HG02610 (cell line): ENCODE measurements at regions not wholly inside any gene's neighbourhood (a gene's known extent, or its start where the extent isn't known, plus 50 kb on each side); places are given as distances from the start of the nearest gene placed in this dataset.

Source experiments
- ATAC-seq: cut with Tn5 transposase; IDR thresholded peaks from one replicate; pipeline ENCODE4 v1.9.1; 2021; ENCODE audit warnings: mild to moderate bottlenecking, moderate library complexity; ENCODE audit not compliant: unreplicated experiment

DNA sequence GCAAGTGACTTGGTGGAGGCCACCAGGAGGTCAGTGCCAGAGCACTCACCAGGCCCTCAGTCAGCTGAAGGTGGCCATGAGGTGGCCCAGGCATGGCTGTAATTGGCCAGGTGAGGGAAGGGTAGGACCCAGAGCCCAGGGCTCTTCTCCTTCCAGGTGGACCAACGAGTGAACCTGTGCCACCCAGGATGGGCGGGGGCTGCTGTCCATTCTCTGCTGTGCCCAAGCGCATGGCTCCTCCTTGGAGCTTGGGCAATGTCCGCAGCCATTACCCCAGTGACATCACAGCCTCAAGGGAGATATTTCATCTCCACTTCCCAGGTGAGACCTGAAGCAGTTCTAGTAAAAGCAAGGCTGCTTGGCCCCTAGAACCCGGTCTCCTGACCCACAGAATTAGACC, 303.0 kb upstream of the FOXF1 start:
- ATAC-seq, result no peak

DNA sequence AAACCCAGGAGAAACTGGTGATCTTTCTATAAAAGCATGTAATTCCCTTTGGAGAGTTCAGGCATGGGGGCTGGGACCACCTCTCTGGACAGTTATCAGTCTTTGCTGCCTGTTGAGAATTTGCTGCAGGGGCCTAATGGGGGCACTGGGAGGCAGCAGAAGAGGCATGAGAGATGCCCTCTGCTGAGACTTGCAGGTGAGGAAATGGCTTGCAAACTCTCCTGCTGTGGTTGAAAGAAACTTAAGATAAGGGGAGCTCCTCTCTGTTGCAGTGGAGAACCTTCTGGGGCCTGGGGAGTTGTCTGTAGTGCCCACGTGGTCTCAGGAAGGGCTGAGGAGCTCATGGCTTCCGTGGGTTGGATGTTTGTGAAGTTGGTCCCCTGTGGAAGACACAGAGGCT, 301.1 kb upstream of the FOXF1 start:
- ATAC-seq, result no peak

DNA sequence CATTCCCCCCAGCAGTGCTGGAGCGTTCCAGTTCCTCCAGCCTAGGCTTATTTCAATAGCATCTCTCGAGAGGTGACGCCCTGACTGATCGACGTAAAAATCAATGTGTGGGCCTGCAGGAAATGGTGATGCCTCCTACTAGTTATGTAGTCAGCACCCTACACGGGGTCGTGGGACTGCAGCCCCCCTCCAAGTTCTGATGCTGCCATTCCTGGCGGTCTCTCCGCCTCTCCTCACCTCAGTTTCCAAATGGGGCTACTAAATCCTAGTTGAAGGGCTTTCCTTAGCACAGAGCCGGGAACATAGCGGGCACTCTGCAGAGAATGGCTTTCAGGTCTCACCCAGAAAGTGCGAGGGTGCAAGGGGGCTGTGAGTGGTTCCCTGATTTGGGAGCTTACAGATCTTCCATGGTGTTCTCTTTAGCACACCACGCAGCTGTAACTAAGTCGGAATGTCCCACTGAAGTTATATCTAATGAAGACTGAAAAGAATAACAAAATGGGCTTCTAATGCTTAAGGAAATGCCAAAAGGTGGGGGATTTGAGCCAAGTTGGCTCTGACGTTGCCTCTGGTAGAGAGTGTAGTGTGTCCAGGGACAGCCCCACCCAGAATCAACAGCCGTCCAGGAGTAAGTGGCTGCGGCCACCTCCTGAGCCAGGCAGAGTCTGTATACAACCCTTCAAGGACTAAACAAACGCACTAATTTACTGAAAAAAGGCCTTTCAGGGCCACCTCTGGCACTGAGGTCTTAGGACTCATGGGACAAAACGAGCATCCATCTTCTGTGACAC, 299.7 kb upstream of the FOXF1 start:
- ATAC-seq, result no peak

DNA sequence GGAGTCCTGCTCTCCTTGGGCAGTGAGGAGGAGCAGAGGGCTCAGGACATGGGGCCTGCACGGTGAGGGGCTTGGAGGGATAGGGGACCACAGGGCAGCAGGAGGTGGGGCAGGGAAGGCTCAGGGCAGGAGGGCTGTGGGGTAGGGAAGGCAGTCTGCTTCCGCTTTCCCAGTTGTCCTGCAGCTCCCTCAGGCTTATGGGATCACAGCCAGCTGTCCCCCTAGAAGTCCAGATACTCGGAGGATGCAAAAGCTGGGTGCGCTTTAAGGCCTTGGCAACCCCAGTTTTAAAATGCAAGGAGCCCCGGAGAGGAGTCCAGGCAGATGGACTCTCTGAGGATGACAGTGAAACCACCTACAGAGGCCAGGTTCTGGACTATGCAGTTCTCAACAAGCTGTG, 299.1 kb upstream of the FOXF1 start:
- no peak for ATAC-seq

DNA sequence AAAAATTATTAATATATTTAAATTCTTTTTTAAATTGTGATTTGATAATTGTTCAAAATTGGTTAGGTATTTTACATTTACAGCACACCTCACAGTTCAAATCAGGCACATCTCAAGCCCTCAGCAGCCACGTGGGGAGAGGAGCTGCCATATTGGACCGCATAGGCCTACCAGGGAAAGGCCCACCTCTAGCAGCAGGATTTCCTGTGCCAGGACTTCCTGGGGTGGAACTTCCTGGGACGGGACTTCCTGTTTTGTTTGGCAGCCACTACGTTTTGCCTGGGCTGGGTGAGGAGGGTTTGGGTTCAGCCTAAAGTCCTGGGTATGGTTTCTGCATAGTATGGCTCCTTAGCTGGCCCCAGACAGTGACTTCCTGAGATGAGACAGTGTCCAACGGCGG, 298.5 kb upstream of the FOXF1 start:
- no peak for ATAC-seq

DNA sequence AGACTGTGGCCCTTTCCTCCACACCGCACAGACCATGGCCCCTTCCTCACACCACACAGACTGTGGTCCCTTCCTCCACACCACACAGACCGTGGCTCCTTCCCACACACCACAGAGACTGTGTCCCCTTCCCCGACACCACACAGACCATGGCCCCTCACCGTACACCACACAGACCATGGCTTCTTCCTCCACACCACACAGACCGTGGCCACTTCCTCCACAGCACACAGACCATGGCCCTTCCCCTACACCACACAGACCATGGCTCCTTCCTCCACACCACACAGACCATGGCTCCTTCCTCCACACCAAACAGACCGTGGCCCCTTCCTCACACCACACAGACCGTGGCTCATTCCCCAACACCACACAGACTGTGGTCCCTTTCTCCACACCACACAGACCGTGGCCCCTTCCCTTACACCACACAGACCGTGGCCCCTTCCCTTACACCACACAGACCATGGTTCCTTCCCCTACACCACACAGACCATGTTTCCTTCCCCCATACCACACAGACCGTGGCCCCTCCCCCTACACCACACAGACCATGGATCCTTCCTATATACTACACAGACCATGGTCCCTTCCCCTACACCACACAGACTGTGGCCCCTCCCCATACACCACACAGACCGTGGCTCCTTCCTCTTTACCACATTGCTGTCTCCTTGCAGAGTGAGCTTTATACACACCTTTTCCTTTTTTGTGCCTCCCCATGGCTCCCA, 297.5 kb upstream of the FOXF1 start:
- no peak for ATAC-seq

- ATAC-seq, result no peak
These were observed 296.7 kb upstream of the FOXF1 start for GRCh38 chr16:86213437-86214205.

DNA sequence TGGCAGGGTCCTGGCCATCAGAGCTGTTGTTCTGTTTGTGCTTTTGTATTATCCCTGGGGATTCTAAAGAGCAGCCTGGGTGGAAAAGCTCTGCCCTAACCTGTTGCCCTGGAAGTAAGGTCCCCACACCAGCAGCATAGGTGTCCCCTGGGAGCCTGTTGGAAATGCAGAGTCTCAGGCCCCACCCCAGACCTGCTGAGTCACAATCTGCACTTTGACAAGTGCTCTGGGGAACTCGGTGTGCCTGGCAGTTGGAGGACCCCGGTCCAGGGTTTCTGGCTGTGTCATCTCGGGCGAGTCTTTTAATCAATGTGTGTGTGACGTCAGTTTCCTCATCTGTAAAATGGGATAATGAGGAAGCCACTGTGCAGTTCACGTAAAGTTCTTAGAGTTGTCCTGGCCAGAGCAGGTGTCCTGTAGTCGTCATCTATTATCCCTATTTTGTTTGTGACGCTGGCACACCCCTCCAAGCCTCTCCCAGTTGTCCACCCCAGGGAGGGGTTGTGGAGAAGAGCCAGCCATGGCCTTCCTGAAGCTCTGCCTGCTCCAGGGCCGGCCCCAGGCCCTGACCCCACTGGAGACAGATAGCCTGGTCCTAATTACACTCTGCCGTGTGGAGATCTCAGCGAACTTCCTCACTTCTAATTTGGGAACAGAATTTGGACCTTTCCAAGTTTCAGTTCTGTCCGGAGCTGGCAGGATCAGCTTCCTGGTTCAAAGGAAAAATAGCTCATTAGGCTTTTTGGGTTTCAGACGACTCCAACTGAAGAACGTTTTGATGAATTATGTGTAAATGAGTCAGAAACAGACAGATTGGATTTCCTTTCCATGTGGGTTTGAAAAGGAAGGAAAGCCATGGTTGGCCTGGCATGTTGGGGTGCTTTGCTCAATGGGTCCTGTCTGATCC, 295.7 kb upstream of the FOXF1 start:
- ATAC-seq, result no peak

DNA sequence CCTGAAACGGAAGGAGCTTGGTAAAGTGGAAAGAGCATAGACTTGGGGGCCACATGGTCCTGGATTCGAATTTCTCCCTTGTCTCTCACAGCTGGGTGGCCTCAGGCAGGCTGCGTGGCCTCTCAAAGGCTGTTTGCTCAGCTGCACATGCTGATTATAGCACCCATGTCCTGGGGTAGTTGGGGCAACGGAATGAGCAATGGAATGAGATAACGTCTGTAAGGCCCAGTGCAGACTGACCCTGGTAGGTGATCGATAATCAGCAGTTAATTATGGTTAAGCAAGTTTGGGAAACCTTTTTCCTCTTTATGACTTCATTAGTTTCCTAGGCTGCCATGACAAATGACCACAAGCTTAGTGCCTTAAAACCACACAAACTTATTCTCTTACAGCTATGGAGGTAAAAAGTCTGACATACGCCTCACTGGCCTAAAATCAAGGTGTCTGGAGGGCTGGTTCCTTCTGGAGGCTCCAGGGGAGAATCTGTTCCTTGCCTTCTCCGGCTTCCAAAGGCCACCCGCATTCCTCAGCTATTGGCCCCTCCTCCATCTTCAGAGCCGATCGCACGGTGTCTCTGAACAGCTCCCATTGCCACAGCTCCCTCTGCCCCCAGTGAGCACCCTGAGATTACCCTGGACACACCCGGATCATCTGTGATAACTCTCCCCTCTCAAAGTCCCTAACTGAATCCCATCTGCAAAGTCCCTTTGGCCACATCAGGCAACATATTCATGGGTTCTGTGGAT, 294.9 kb upstream of the FOXF1 start:
- ATAC-seq, result no peak

DNA sequence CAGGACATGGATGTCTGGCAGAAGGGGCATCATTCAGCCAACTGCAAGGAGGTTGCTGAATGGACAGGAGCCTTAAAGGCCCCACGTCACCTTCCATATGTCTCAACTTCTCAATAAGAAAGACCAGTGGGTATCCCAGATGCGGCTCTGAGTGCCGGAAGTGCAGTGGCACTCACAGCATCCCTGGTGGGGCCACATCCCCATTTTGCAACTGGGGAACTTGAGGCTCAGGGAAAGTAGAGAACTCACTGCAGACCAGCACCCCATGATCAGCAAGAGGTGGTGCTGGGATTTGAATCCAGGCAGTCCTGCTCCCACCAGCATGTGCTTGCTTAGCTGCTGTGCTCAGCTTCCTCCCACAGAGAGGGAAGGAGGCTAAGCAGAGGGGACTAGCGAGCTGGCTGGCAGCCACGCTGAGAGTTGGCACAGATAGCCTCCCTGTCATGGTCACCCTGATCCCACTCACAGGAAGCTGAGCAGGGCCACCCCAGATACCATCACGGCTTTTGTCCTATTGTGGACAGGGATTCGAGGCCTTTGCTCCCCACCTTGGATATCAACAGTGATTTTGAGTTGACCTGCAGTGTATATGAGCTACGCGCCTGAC, 294.2 kb upstream of the FOXF1 start:
- no peak for ATAC-seq

DNA sequence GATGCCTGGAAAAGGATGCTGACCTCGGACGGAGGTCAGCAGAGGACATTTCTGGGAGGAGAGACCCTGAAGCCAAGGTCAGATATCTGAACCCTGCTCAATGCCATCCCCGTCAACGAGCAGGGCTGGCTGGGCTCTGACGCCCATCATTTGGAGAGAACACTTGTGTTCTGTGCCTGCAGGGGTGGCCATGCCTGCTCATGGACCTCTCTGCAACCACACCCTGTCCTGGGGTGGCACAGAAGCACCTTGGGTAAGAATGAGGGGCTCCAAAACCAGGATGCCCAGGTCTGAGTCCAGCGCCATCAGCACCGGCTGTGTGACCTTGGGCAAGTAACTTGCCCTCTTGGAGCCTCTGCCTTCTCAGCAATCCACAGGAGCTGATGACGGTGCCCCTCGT, 293.7 kb upstream of the FOXF1 start:
- ATAC-seq, result no peak

DNA sequence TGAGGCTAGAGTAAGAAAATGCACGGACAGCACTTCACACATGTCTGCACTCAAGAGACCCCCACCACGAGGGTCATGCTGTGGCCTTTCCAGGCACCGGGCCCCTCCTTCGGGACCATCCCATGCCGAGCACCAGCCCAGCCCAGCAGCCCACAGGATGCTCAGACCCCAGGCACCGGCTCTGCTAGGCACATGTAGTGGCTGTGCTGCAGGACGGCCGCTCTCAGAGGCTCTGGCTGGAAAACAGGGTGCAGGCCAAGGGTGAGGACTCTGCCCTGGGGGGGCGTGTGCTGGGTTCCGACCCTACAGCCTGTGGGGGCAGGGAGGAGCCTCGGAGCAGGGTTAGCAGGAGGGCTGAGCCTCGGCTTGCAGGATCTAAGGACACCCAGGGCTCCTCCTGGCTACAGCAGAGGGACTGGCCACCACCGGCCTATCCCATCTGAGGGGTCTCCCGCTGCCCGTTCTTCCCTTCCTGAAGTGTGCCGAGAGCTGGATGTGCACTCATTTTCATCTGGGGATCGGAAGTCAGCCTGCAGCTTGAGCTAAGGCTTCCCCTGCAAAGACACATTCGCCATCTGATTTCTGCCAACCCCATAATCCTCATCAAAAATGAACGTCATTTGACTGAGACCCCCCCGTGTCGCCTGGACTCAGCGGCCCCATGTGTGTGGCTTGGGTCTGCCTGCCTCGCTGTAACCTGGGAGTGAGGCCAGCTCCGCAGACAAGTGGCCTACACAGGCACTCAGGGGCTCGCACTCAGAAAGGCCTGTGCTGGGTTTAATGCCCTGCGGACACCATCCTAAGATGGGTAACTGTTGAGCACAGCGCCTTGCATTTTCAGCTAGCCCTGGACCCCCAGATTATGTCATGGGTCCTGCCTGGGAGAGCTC, 293.1 kb upstream of the FOXF1 start:
- ATAC-seq, result no peak

DNA sequence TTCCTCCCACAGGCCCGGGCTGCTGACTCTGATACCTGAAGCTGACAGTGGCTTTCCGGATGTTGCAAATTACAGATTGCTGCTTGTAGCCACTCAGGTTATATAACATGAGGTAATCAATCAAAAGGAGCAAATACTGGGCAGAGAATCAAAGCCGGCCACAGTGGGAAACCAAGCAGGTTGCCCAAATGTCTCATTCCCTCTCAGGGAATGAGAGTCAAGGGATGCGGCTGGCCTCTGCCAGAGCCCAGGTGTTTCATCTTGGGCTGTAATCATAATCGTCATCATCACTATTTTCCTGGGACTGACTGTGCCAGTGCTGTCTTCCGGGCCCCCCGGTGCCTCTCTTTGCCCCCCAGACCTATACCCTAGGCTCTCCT, 292.4 kb upstream of the FOXF1 start:
- no peak for ATAC-seq

DNA sequence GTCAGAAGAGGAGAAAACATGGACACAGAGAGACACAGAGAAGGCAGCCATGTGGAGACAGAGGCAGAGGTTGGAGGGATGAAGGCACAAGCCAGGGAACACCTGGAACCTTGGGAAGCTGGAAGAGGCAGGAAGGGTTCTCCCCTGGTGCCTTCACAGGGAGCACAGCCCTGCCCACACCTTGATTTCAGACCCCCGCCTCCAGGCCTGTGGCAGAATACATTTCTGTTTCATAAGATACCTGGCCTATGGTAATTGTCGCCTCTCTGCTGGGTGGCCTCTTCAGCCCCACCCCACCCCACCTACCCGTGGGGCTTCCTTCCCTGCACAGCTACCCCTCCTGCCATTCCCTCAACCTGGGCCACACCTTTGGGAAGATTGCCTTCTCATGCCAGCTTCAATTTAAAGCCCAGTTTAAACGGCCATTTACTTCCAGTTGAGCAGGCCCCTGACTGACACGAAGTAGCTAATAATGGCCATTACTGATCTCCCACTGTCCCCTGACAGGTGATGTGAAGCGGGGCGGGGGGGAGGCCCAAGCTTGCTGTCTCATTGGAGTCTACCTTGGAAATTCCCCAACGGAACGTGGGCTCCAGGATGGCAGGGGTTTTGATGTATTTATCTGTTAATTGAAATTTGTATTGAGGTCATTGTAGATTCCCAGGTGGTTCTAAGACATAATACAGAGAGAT, 291.7 kb upstream of the FOXF1 start:
- ATAC-seq, result no peak

- no peak for ATAC-seq
These were observed 290.5 kb upstream of the FOXF1 start for GRCh38 chr16:86219655-86220445.

DNA sequence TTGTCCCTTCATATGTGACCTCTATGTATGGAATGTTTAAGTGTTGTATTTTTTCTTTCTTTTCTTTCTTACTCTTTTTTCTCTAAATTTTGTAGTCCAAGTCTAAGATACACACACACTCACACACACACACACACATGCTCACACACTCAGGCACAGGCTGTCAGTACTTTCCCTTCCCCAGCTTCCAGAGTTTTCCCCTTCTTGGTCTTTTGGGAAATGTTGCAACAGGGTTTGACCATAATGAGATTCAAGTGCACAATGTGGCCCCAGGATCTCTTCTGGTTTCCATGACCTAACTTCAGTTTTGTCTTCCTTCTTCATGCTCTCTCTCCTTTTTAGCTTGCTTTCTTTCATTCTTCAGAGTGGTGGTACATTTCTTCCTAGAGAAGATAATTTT, 289.8 kb upstream of the FOXF1 start:
- no peak for ATAC-seq

DNA sequence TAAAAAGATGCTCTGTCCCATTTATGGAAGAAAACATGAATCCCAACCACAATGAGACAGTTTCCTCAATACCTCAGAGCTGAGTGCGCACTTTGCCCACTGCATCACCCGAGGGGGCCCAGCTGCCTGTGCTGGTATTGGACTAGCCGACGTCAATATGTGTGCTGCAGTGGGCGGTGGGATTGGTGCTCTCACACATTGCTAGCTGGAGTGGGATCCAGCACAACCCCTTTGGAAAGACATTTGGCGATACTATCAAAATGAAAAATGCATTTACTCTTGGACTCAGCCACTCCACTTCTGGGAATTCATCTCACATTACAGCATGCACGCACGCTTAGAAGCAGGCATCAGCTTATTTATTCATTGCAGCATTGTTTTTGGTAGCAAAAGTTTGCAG, 289.2 kb upstream of the FOXF1 start:
- no peak for ATAC-seq
